GM12874 (cell line): ENCODE measurements at regions not wholly inside any gene's neighbourhood (a gene's known extent, or its start where the extent isn't known, plus 50 kb on each side); places are given as distances from the start of the nearest gene placed in this dataset.

ENCODE experiments used
- CTCF ChIP-seq: IDR thresholded peaks from 2 replicates; pipeline ENCODE4 v1.5.1; 2011; ENCODE audit warnings: low read depth, mild to moderate bottlenecking, control low read depth, low read length, moderate library complexity; ENCODE audit not compliant: insufficient read depth

GRCh38 chr5:103929338-103930013 lies 366.9 kb upstream of the NUDT12 start:
- no peak for TF ChIP-seq CTCF

GRCh38 chr5:103927739-103928138 lies 365.1 kb upstream of the NUDT12 start:
- no peak for TF ChIP-seq CTCF

GRCh38 chr5:103923616-103924168 lies 361.1 kb upstream of the NUDT12 start:
- TF ChIP-seq CTCF, result no peak

GRCh38 chr5:103919506-103919905 lies 356.9 kb upstream of the NUDT12 start:
- TF ChIP-seq CTCF, result no peak

GRCh38 chr5:103918668-103919367 lies 356.2 kb upstream of the NUDT12 start:
- no peak for TF ChIP-seq CTCF

GRCh38 chr5:103915081-103915480 lies 352.5 kb upstream of the NUDT12 start:
- no peak for TF ChIP-seq CTCF

- no peak for TF ChIP-seq CTCF
These were observed 348.2 kb upstream of the NUDT12 start for GRCh38 chr5:103910786-103911185.
